Uterus (tissue), 2 donors: ENCODE measurements at regions not wholly inside any gene's neighbourhood (a gene's known extent, or its start where the extent isn't known, plus 50 kb on each side); places are given as distances from the start of the nearest gene placed in this dataset.

Source experiments
- POLR2A ChIP-seq, 2 donors: fragments of 450-650 bp; IDR thresholded peaks; one replicate each; pipeline ENCODE4 v1.6.1; 2016; ENCODE audit warnings: antibody characterized with exemption in 2 of 2, mild to moderate bottlenecking in 1 of 2, moderate library complexity in 1 of 2
- TF ChIP-seq, protein P1 (sequence below), 4 experiments: fragments of 200-600 bp in 2 of 4; fragments of 450-650 bp in 2 of 4; sonication (generic) in 2 of 4; IDR thresholded peaks; one replicate each; pipeline ENCODE4 v1.5.1; 2016 to 2019; ENCODE audit warnings: antibody characterized with exemption in 4 of 4, mild to moderate bottlenecking in 2 of 4, moderate library complexity in 1 of 4

DNA sequence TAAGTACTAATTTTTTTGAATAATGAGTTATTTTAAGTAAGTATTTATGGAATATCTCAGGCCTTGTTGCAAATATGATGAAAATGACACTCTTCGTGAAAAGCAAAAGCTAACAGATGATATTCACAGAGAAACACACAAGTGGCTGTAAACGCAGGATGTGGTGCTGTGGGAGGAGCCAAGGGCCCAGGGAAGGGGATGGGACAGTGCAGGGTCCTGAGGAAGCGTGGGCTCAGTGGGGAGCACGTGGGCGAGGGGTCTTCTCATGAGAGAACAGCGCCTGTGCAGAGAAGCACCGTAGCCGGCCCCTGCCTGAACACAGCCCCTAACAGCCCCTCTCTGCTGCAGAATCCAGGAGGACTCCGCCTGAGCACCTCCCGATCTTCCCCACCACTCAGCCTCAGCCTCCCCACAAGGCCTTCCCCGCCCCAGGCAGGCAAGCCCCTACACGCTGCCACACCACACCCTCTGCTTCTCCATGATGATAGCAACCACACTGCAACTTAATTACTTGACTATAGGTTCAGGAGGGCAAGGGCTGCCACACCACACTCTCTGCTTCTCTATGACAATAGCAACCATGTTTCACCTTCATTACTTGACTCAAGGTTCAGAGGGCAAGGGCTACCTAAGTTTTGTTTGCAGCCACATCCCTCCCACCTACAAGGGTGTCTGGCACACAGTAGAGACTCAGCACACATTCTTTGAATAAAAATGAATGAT is 152.6 kb upstream of the RNF32 start:
- TF ChIP-seq, protein P1, sequence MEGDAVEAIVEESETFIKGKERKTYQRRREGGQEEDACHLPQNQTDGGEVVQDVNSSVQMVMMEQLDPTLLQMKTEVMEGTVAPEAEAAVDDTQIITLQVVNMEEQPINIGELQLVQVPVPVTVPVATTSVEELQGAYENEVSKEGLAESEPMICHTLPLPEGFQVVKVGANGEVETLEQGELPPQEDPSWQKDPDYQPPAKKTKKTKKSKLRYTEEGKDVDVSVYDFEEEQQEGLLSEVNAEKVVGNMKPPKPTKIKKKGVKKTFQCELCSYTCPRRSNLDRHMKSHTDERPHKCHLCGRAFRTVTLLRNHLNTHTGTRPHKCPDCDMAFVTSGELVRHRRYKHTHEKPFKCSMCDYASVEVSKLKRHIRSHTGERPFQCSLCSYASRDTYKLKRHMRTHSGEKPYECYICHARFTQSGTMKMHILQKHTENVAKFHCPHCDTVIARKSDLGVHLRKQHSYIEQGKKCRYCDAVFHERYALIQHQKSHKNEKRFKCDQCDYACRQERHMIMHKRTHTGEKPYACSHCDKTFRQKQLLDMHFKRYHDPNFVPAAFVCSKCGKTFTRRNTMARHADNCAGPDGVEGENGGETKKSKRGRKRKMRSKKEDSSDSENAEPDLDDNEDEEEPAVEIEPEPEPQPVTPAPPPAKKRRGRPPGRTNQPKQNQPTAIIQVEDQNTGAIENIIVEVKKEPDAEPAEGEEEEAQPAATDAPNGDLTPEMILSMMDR (IDR thresholded peaks at IDR 0.05) = no peak
- no peak for TF ChIP-seq POLR2A (IDR thresholded peaks at IDR 0.05)
